ENCODE measurements at regions not wholly inside any gene's neighbourhood (a gene's known extent, or its start where the extent isn't known, plus 50 kb on each side); places are given as distances from the start of the nearest gene placed in this dataset.

GRCh38 chr1:103945774-103946173 is 196.1 kb downstream of the AMY1C start:
- DNase-seq (ENCODE audit: low read depth) = no peak
- no peak overlapping the region for H3K4me3 ChIP-seq (ENCODE audit: low read depth, low read length)
- TF ChIP-seq, protein P1, sequence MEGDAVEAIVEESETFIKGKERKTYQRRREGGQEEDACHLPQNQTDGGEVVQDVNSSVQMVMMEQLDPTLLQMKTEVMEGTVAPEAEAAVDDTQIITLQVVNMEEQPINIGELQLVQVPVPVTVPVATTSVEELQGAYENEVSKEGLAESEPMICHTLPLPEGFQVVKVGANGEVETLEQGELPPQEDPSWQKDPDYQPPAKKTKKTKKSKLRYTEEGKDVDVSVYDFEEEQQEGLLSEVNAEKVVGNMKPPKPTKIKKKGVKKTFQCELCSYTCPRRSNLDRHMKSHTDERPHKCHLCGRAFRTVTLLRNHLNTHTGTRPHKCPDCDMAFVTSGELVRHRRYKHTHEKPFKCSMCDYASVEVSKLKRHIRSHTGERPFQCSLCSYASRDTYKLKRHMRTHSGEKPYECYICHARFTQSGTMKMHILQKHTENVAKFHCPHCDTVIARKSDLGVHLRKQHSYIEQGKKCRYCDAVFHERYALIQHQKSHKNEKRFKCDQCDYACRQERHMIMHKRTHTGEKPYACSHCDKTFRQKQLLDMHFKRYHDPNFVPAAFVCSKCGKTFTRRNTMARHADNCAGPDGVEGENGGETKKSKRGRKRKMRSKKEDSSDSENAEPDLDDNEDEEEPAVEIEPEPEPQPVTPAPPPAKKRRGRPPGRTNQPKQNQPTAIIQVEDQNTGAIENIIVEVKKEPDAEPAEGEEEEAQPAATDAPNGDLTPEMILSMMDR (IDR thresholded peaks at IDR 0.05; ENCODE audit: insufficient read depth, low read length, poor library complexity, severe bottlenecking) = no peak
- H3K36me3 ChIP-seq (ENCODE audit: control insufficient read depth, insufficient read depth, low read length) = no peaks in the 10 kb centered on the region
- H3K27me3 ChIP-seq (ENCODE audit: control insufficient read depth, insufficient read depth, low read length) = no peaks in the 10 kb centered on the region

GRCh38 chr1:103948526-103948925 is 198.8 kb downstream of the AMY1C start:
- TF ChIP-seq, protein P1 (IDR thresholded peaks at IDR 0.05; ENCODE audit: insufficient read depth, low read length, poor library complexity, severe bottlenecking) = no peak

GRCh38 chr1:103949779-103950178 is 200.1 kb downstream of the AMY1C start:
- DNase-seq (ENCODE audit: low read depth) = no peak
- no peaks in the 10 kb centered on the region for H3K27me3 ChIP-seq (ENCODE audit: control insufficient read depth, insufficient read depth, low read length)

More at GRCh38 chr1:103948526-103948925, 198.8 kb downstream of the AMY1C start:
- DNase-seq (ENCODE audit: low read depth) = no peak
- Histone ChIP-seq H3K4me3 (ENCODE audit: low read depth, low read length) (no peak overlapping the region), H3K27me3 (ENCODE audit: control insufficient read depth, insufficient read depth, low read length) (no peaks in the 10 kb centered on the region), H3K36me3 (ENCODE audit: control insufficient read depth, insufficient read depth, low read length) (no peaks in the 10 kb centered on the region)

GRCh38 chr1:103953386-103953785 is 203.7 kb downstream of the AMY1C start:
- Histone ChIP-seq H3K4me3 (ENCODE audit: low read depth, low read length) (no peak overlapping the region), H3K27me3 (ENCODE audit: control insufficient read depth, insufficient read depth, low read length) (no peaks in the 10 kb centered on the region), H3K36me3 (ENCODE audit: control insufficient read depth, insufficient read depth, low read length) (no peaks in the 10 kb centered on the region)
- TF ChIP-seq, protein P1 (IDR thresholded peaks at IDR 0.05; ENCODE audit: insufficient read depth, low read length, poor library complexity, severe bottlenecking) = no peak
- DNase-seq (ENCODE audit: low read depth) = no peak

More at GRCh38 chr1:103949779-103950178, 200.1 kb downstream of the AMY1C start:
- no peaks in the 10 kb centered on the region for H3K36me3 ChIP-seq (ENCODE audit: control insufficient read depth, insufficient read depth, low read length)
- H3K4me3 ChIP-seq (ENCODE audit: low read depth, low read length) = no peak overlapping the region
- TF ChIP-seq, protein P1 (IDR thresholded peaks at IDR 0.05; ENCODE audit: insufficient read depth, low read length, poor library complexity, severe bottlenecking) = no peak

DNA sequence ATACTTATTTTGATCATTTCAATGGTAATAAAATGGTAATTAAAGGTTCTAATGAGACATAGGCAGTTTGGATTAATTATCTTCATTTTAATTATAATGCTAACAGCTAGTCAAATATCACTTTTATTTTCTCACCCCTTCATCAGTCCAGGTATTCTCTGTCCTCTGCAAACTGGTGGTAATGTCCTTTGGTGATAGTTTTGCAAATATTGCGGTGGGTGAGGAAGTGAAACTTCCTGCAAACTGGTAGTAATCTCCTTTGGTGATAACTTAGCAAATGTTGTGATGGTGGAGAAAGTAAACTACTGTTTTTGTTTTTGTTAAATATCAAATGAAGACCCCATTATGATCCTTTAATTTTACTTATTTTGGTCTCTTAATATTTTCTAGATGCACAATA is 209.0 kb downstream of the AMY1C start:
- no peaks in the 10 kb centered on the region for H3K36me3 ChIP-seq (ENCODE audit: control insufficient read depth, insufficient read depth, low read length)
- TF ChIP-seq, protein P1 (IDR thresholded peaks at IDR 0.05; ENCODE audit: insufficient read depth, low read length, poor library complexity, severe bottlenecking) = no peak
- no peaks in the 10 kb centered on the region for H3K27me3 ChIP-seq (ENCODE audit: control insufficient read depth, insufficient read depth, low read length)
- DNase-seq (ENCODE audit: low read depth) = no peak
- no peak overlapping the region for H3K4me3 ChIP-seq (ENCODE audit: low read depth, low read length)

DNA sequence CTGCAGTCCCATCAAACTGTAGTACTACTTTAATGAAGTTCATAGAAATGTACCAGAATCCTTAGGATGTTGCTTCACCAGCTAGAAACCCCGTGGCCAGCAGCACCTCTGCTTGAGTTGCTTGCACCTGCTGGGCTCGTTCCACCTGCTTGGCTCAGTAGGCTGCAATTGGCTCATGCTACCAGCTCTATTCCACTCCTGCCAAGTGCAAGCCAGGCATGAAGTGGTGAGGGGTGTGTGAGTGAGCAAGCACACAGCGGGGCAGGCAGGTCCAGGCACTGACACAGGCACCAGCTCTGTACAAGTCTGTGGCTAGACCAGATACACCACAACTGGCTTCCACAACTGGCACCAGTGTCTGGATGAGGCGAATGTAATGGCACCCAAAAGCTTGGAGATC is 209.9 kb downstream of the AMY1C start:
- H3K27me3 ChIP-seq (ENCODE audit: control insufficient read depth, insufficient read depth, low read length) = no peaks in the 10 kb centered on the region
- no peaks in the 10 kb centered on the region for H3K36me3 ChIP-seq (ENCODE audit: control insufficient read depth, insufficient read depth, low read length)
- no peak for DNase-seq (ENCODE audit: low read depth)
- no peak overlapping the region for H3K4me3 ChIP-seq (ENCODE audit: low read depth, low read length)
- TF ChIP-seq, protein P1 (IDR thresholded peaks at IDR 0.05; ENCODE audit: insufficient read depth, low read length, poor library complexity, severe bottlenecking) = no peak
